ENCODE measurements at regions not wholly inside any gene's neighbourhood (a gene's known extent, or its start where the extent isn't known, plus 50 kb on each side); places are given as distances from the start of the nearest gene placed in this dataset.

DNA sequence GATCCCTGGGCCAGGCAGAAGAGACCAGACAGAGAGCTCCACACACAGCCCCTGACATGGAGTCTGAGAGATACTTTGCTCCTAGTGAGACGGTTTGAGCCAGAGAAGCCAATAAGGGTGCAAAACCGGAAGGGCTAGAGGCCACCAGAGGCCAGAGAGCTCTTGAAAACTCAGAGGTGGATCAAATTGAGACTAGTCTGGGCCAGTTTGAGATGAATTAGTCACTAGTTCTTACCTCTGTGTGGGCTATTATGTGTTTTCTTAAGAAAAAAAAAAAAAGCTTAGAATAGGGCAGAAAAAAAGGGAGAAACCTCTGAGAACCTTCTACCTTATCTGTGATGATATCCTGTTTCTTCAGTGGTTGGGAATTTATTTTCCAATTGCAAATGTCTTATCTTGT lies 110.4 kb upstream of the EDNRA start:
- 59% methylated on average over 2 of the region's 2 CpGs for WGBS, 2 donors
- DNase-seq = no peak
- Histone ChIP-seq H3K4me1 (no peaks in the 10 kb centered on the region), H3K27me3 (no peaks in the 10 kb centered on the region), H3K9me3 (peaks cover 0 to 23% (median 3%) of the 10 kb centered on the region in 11 donors), H3K27ac (peak overlapping the region in 1 of 10 donors; percentile 12), H3K4me3 (no peak overlapping the region), H3K36me3 (no peaks in the 10 kb centered on the region)
- TF ChIP-seq CTCF (IDR thresholded peaks at IDR 0.05) = no peak
- ATAC-seq = no peak
- intact Hi-C loops (cut with DNase I) = no loop called here

DNA sequence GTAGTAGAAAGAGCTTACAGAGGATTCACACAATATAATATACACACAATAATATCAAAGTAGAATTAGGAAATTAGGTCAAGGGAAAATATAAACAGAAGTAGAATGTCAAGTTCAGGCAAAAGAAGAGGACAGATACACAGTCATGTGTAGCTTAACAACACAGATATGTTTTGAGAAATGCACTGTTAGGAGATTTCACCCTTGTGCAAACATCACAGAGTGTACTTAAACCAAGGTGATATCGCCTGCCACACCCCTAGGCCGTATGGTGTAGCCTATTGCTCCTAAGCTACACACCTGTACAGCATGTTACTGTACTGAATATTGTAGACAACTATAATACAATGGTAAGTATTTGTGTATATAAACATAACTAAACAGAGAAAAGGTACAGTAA lies 110.0 kb upstream of the EDNRA start:
- Histone ChIP-seq H3K36me3 (no peaks in the 10 kb centered on the region), H3K27me3 (no peaks in the 10 kb centered on the region), H3K27ac (no peak overlapping the region), H3K4me1 (no peaks in the 10 kb centered on the region), H3K9me3 (peaks cover 0 to 23% (median 3%) of the 10 kb centered on the region in 11 donors), H3K4me3 (no peak overlapping the region)
- ATAC-seq = no peak
- intact Hi-C loops (cut with DNase I) = no loop called here
- 81 to 83% methylated on average over 2 of the region's 2 CpGs for WGBS, 2 donors
- no peak for DNase-seq
- no peak for TF ChIP-seq CTCF (IDR thresholded peaks at IDR 0.05)

DNA sequence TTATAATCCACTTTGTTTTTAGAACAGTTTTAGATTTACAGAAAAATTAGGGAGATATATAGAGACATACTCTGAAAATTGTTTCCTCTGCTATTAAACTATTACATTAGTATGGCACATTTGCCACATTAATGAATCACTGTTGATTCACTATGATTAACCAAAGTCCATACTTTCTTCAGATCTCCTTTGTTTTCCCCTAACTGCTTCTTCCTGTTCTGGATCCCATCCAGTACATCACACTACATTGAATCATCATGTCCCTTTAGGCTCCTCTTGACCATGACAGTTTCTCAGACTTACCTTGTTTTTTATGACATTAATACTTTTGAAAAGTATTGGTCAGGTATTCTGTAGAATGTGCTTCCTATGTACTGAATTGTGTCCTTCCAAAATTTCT lies 109.2 kb upstream of the EDNRA start:
- H3K4me3 ChIP-seq = no peak overlapping the region
- intact Hi-C loops (cut with DNase I) = no loop called here
- H3K4me1 ChIP-seq = no peaks in the 10 kb centered on the region
- H3K9me3 ChIP-seq = peaks cover 0 to 23% (median 3%) of the 10 kb centered on the region in 11 donors
- no peaks in the 10 kb centered on the region for H3K27me3 ChIP-seq
- no peaks in the 10 kb centered on the region for H3K36me3 ChIP-seq
- no peak for DNase-seq
- no peak for TF ChIP-seq CTCF (IDR thresholded peaks at IDR 0.05)
- no peak for ATAC-seq
- H3K27ac ChIP-seq = no peak overlapping the region

DNA sequence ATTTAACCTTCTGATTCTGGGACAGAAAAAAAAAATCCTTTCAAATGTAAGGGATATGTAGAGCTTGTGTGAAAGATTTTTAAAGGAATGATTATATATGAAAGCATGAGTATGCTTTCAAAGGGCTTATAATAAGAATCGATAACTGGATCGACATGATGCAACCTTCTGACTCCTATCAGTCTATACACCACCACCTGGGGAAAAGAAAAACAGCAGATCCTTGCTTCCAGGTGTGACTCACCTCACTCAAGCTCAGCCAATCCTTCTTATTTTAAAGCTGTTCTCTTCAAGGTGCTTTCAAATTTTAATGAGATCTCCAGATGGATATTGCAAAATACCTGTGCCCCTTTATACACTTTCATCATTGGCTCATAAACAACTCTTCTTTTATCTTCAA lies 102.1 kb upstream of the EDNRA start:
- no peak for TF ChIP-seq CTCF (IDR thresholded peaks at IDR 0.05)
- Histone ChIP-seq H3K36me3 (no peaks in the 10 kb centered on the region), H3K27me3 (no peaks in the 10 kb centered on the region), H3K4me1 (no peaks in the 10 kb centered on the region), H3K27ac (no peak overlapping the region), H3K9me3 (peaks cover 0 to 20% (median 0%) of the 10 kb centered on the region in 11 donors), H3K4me3 (no peak overlapping the region)
- no peak for DNase-seq
- no peak for ATAC-seq
- 73 to 83% methylated on average over 2 of the region's 2 CpGs for WGBS, 2 donors
- intact Hi-C loops (cut with DNase I) = no loop called here

DNA sequence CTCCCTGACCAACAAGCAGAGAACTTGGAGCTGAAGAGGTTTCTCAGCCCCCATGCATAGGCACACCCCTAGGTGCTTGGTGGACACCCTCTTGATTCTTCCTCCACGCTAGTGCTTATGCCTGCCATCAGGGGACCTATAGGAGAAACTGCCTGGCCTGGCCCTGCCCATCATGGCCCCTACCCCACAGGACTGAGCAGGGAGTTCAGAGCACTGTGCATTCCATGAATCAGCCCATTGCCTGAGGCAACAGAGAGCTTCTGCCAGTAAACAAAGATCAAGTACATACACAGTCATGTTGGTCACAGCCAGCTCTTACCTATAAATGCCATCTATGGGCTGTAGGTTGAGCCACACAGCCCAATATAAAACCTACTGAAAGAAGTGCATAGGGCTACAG lies 99.1 kb upstream of the EDNRA start:
- no peak for ATAC-seq
- H3K27ac ChIP-seq = no peak overlapping the region
- intact Hi-C loops (cut with DNase I) = no loop called here
- H3K9me3 ChIP-seq = peaks cover 0 to 19% (median 0%) of the 10 kb centered on the region in 11 donors
- DNase-seq = no peak
- no peaks in the 10 kb centered on the region for H3K36me3 ChIP-seq
- no peak overlapping the region for H3K4me3 ChIP-seq
- WGBS, 2 donors = 84 to 91% methylated on average over 1 of the region's 1 CpG
- no peaks in the 10 kb centered on the region for H3K27me3 ChIP-seq
- H3K4me1 ChIP-seq = no peaks in the 10 kb centered on the region
- no peak for TF ChIP-seq CTCF (IDR thresholded peaks at IDR 0.05)

All from heart right ventricle (tissue), 16 donors.